ENCODE measurements at regions not wholly inside any gene's neighbourhood (a gene's known extent, or its start where the extent isn't known, plus 50 kb on each side); places are given as distances from the start of the nearest gene placed in this dataset.

- TF ChIP-seq CTCF (conservative IDR thresholded peaks at IDR 0.05; ENCODE audit: low read depth, low read length): no peak
- no peak for DNase-seq (ENCODE audit: low read depth)
Observed at GRCh38 chr7:110224643-110225042, 866.3 kb upstream of the LRRN3 start.

GRCh38 chr7:110246118-110246517 lies 844.8 kb upstream of the LRRN3 start:
- no peak for DNase-seq (ENCODE audit: low read depth)
- H3K4me3 ChIP-seq (ENCODE audit: low read depth, low read length): no peak overlapping the region
- no peak for TF ChIP-seq CTCF (conservative IDR thresholded peaks at IDR 0.05; ENCODE audit: low read depth, low read length)

More at GRCh38 chr7:110224643-110225042, 866.3 kb upstream of the LRRN3 start:
- no peak overlapping the region for H3K4me3 ChIP-seq (ENCODE audit: low read depth, low read length)

GRCh38 chr7:110253093-110253492 lies 837.8 kb upstream of the LRRN3 start:
- no peak for TF ChIP-seq CTCF (conservative IDR thresholded peaks at IDR 0.05; ENCODE audit: low read depth, low read length)
- DNase-seq (ENCODE audit: low read depth): no peak
- no peak overlapping the region for H3K4me3 ChIP-seq (ENCODE audit: low read depth, low read length)

GRCh38 chr7:110257673-110258072 lies 833.3 kb upstream of the LRRN3 start:
- no peak for DNase-seq (ENCODE audit: low read depth)
- TF ChIP-seq CTCF (conservative IDR thresholded peaks at IDR 0.05; ENCODE audit: low read depth, low read length): no peak
- H3K4me3 ChIP-seq (ENCODE audit: low read depth, low read length): no peak overlapping the region

- no peak overlapping the region for H3K4me3 ChIP-seq (ENCODE audit: low read depth, low read length)
- TF ChIP-seq CTCF (conservative IDR thresholded peaks at IDR 0.05; ENCODE audit: low read depth, low read length): no peak
- no peak for DNase-seq (ENCODE audit: low read depth)
Observed at GRCh38 chr7:110262251-110262650, 828.7 kb upstream of the LRRN3 start.

- no peak for TF ChIP-seq CTCF (conservative IDR thresholded peaks at IDR 0.05; ENCODE audit: low read depth, low read length)
- H3K4me3 ChIP-seq (ENCODE audit: low read depth, low read length): no peak overlapping the region
- no peak for DNase-seq (ENCODE audit: low read depth)
Observed at GRCh38 chr7:110264288-110264687, 826.6 kb upstream of the LRRN3 start.

GRCh38 chr7:110281362-110281761 lies 809.6 kb upstream of the LRRN3 start:
- no peak for DNase-seq (ENCODE audit: low read depth)
- no peak overlapping the region for H3K4me3 ChIP-seq (ENCODE audit: low read depth, low read length)
- TF ChIP-seq CTCF (conservative IDR thresholded peaks at IDR 0.05; ENCODE audit: low read depth, low read length): no peak
